Muscle of leg (tissue), 3 donors: ENCODE measurements at regions not wholly inside any gene's neighbourhood (a gene's known extent, or its start where the extent isn't known, plus 50 kb on each side); places are given as distances from the start of the nearest gene placed in this dataset.

Experiments used
- DNase-seq: peaks from one replicate; pipeline ENCODE4 v3.0.0; 2013
- H3K27ac ChIP-seq: one replicate; pipeline ENCODE4 v1.5.1; 2013; ENCODE audit warnings: mild to moderate bottlenecking, low read length, control low read depth
- H3K27me3 ChIP-seq: one replicate; pipeline ENCODE4 v1.6.1; 2013; ENCODE audit warnings: low read length; ENCODE audit not compliant: control insufficient read depth, insufficient read depth
- H3K36me3 ChIP-seq: one replicate; pipeline ENCODE4 v1.6.1; 2013; ENCODE audit warnings: low read length; ENCODE audit not compliant: control insufficient read depth, insufficient read depth
- H3K4me1 ChIP-seq: one replicate; pipeline ENCODE4 v1.6.1; 2013; ENCODE audit warnings: low read length; ENCODE audit not compliant: control insufficient read depth, insufficient read depth
- H3K4me3 ChIP-seq: one replicate; pipeline ENCODE4 v1.5.1; 2013; ENCODE audit warnings: low read length, control low read depth
- H3K9me3 ChIP-seq: replicated peaks from 2 replicates; pipeline ENCODE4 v1.6.1; 2013; ENCODE audit warnings: low read depth, low read length; ENCODE audit not compliant: control insufficient read depth
- WGBS: methylation state at CpG from one replicate; pipeline ENCODE4 v1.1.5; 2013; ENCODE audit warnings: missing lambda C conversion rate; ENCODE audit not compliant: insufficient coverage; 5-methylcytosine and 5-hydroxymethylcytosine counted together

GRCh38 chr12:40473962-40474361, 218.3 kb upstream of the CNTN1 start:
- no CpG with 5 or more reads among the region's 5 CpGs for WGBS
- no peak for DNase-seq
- H3K27me3 ChIP-seq: no peaks in the 10 kb centered on the region
- H3K36me3 ChIP-seq: no peaks in the 10 kb centered on the region
- no peaks in the 10 kb centered on the region for H3K4me1 ChIP-seq
- no peak overlapping the region for H3K27ac ChIP-seq
- H3K9me3 ChIP-seq: no peaks in the 10 kb centered on the region
- H3K4me3 ChIP-seq: no peak overlapping the region

GRCh38 chr12:40474630-40475029, 217.6 kb upstream of the CNTN1 start:
- 80% methylated on average over 1 of the region's 1 CpG for WGBS
- Histone ChIP-seq H3K36me3 (no peaks in the 10 kb centered on the region), H3K9me3 (peaks cover under 1% of the 10 kb centered on the region), H3K4me1 (no peaks in the 10 kb centered on the region), H3K27me3 (no peaks in the 10 kb centered on the region), H3K4me3 (no peak overlapping the region), H3K27ac (no peak overlapping the region)
- DNase-seq: no peak

GRCh38 chr12:40499856-40500255, 192.4 kb upstream of the CNTN1 start:
- no peaks in the 10 kb centered on the region for H3K27me3 ChIP-seq
- no peak for DNase-seq
- WGBS: no CpG with 5 or more reads among the region's 3 CpGs
- no peak overlapping the region for H3K27ac ChIP-seq
- no peak overlapping the region for H3K4me3 ChIP-seq
- no peaks in the 10 kb centered on the region for H3K9me3 ChIP-seq
- no peaks in the 10 kb centered on the region for H3K36me3 ChIP-seq
- H3K4me1 ChIP-seq: no peaks in the 10 kb centered on the region

GRCh38 chr12:40502322-40502721, 189.9 kb upstream of the CNTN1 start:
- no peak overlapping the region for H3K27ac ChIP-seq
- 81% methylated on average over 2 of the region's 3 CpGs for WGBS
- no peak for DNase-seq
- no peaks in the 10 kb centered on the region for H3K9me3 ChIP-seq
- no peaks in the 10 kb centered on the region for H3K4me1 ChIP-seq
- H3K36me3 ChIP-seq: no peaks in the 10 kb centered on the region
- no peaks in the 10 kb centered on the region for H3K27me3 ChIP-seq
- no peak overlapping the region for H3K4me3 ChIP-seq

- WGBS: 20% methylated on average over 1 of the region's 1 CpG
- Histone ChIP-seq H3K4me3 (no peak overlapping the region), H3K27ac (no peak overlapping the region), H3K9me3 (no peaks in the 10 kb centered on the region), H3K36me3 (no peaks in the 10 kb centered on the region), H3K4me1 (no peaks in the 10 kb centered on the region), H3K27me3 (no peaks in the 10 kb centered on the region)
- no peak for DNase-seq
Measured at GRCh38 chr12:40505327-40505726, 186.9 kb upstream of the CNTN1 start.

GRCh38 chr12:40508421-40508820, 183.8 kb upstream of the CNTN1 start:
- Histone ChIP-seq H3K9me3 (no peaks in the 10 kb centered on the region), H3K27me3 (no peaks in the 10 kb centered on the region), H3K4me1 (no peaks in the 10 kb centered on the region), H3K27ac (no peak overlapping the region), H3K4me3 (no peak overlapping the region), H3K36me3 (no peaks in the 10 kb centered on the region)
- no peak for DNase-seq
- WGBS: no CpG with 5 or more reads among the region's 1 CpG

- H3K4me3 ChIP-seq: no peak overlapping the region
- H3K9me3 ChIP-seq: no peaks in the 10 kb centered on the region
- no peaks in the 10 kb centered on the region for H3K4me1 ChIP-seq
- no peak for DNase-seq
- no peak overlapping the region for H3K27ac ChIP-seq
- 90% methylated on average over 2 of the region's 5 CpGs for WGBS
- H3K36me3 ChIP-seq: no peaks in the 10 kb centered on the region
- H3K27me3 ChIP-seq: no peaks in the 10 kb centered on the region
Measured at GRCh38 chr12:40511341-40511740, 180.9 kb upstream of the CNTN1 start.

- H3K36me3 ChIP-seq: no peaks in the 10 kb centered on the region
- WGBS: no CpG with 5 or more reads among the region's 5 CpGs
- no peaks in the 10 kb centered on the region for H3K9me3 ChIP-seq
- no peaks in the 10 kb centered on the region for H3K4me1 ChIP-seq
- H3K4me3 ChIP-seq: no peak overlapping the region
- peak; percentile 32 for DNase-seq
- H3K27me3 ChIP-seq: no peaks in the 10 kb centered on the region
- H3K27ac ChIP-seq: no peak overlapping the region
Measured at GRCh38 chr12:40515041-40515816, 177.0 kb upstream of the CNTN1 start.

- whole genome bisulfite sequencing: no CpG with 5 or more reads among the region's 3 CpGs
- no peak overlapping the region for H3K27ac ChIP-seq
- H3K27me3 ChIP-seq: no peaks in the 10 kb centered on the region
- no peaks in the 10 kb centered on the region for H3K36me3 ChIP-seq
- DNase-seq: no peak
- H3K4me1 ChIP-seq: no peaks in the 10 kb centered on the region
- H3K9me3 ChIP-seq: no peaks in the 10 kb centered on the region
- no peak overlapping the region for H3K4me3 ChIP-seq
Measured at GRCh38 chr12:40522837-40523236, 169.4 kb upstream of the CNTN1 start.

GRCh38 chr12:40525054-40525453, 167.2 kb upstream of the CNTN1 start:
- peak; percentile 15 for DNase-seq
- WGBS: no CpG with 5 or more reads among the region's 3 CpGs

GRCh38 chr12:40534828-40535227, 157.4 kb upstream of the CNTN1 start:
- Histone ChIP-seq H3K27me3 (no peaks in the 10 kb centered on the region), H3K4me1 (no peaks in the 10 kb centered on the region), H3K4me3 (no peak overlapping the region), H3K9me3 (no peaks in the 10 kb centered on the region), H3K36me3 (no peaks in the 10 kb centered on the region), H3K27ac (no peak overlapping the region)
- WGBS: 40% methylated on average over 1 of the region's 4 CpGs
- DNase-seq: no peak

More at GRCh38 chr12:40525054-40525453, 167.2 kb upstream of the CNTN1 start:
- Histone ChIP-seq H3K9me3 (no peaks in the 10 kb centered on the region), H3K4me3 (no peak overlapping the region), H3K36me3 (no peaks in the 10 kb centered on the region), H3K27ac (no peak overlapping the region), H3K4me1 (no peaks in the 10 kb centered on the region), H3K27me3 (no peaks in the 10 kb centered on the region)
